Stomach smooth muscle (tissue), 2 donors: ENCODE measurements at regions not wholly inside any gene's neighbourhood (a gene's known extent, or its start where the extent isn't known, plus 50 kb on each side); places are given as distances from the start of the nearest gene placed in this dataset.
A peak's percentile ranks its signal among the peaks of the same experiment; 100 is the strongest.
"Not testable (repeated sequence)": the region's sequence is repeated elsewhere in the genome, so short reads cannot be mapped to it uniquely, and the experiment has no call there.

Source experiments
- H3K27ac ChIP-seq: one replicate; pipeline ENCODE4 v1.7.0; 2013; ENCODE audit warnings: mild to moderate bottlenecking, low read length, inconsistent platforms
- H3K27me3 ChIP-seq, 2 donors: one replicate each; pipeline ENCODE4 v1.7.0; 2013; ENCODE audit warnings: low read length in 2 of 2; ENCODE audit not compliant: insufficient read depth in 2 of 2, control insufficient read depth in 1 of 2
- H3K36me3 ChIP-seq, 2 donors: one replicate each; pipeline ENCODE4 v1.7.0; 2013; ENCODE audit warnings: low read length in 2 of 2; ENCODE audit not compliant: control insufficient read depth in 2 of 2, insufficient read depth in 2 of 2
- H3K4me1 ChIP-seq: one replicate; pipeline ENCODE4 v1.7.0; 2013; ENCODE audit warnings: low read length; ENCODE audit not compliant: control insufficient read depth, insufficient read depth
- H3K4me3 ChIP-seq, 2 donors: one replicate each; pipeline ENCODE4 v1.7.0; 2013; ENCODE audit warnings: low read length in 2 of 2
- H3K9ac ChIP-seq, 2 donors: one replicate each; pipeline ENCODE4 v1.7.0; 2013; ENCODE audit warnings: low read length in 2 of 2, mild to moderate bottlenecking in 1 of 2
- H3K9me3 ChIP-seq, 2 donors: one replicate each; pipeline ENCODE4 v1.7.0; 2013; ENCODE audit warnings: low read length in 2 of 2; ENCODE audit not compliant: control insufficient read depth in 2 of 2
- donor health status: healthy.
- donor health status: Pancreatic carcinoma.

- Histone ChIP-seq H3K4me3 (no peak overlapping the region), H3K9me3 (no peaks in the 10 kb centered on the region), H3K9ac (peak overlapping the region in 1 of 2 donors; percentile 26), H3K27me3 (no peaks in the 10 kb centered on the region), H3K4me1 (peaks cover 47% of the 10 kb centered on the region), H3K27ac (peak overlapping the region; percentile 24), H3K36me3 (no peaks in the 10 kb centered on the region)
Measured at GRCh38 chr6:44042261-44042988, 84.8 kb downstream of the MRPL14 start.

GRCh38 chr6:44041461-44042260 is 85.6 kb downstream of the MRPL14 start:
- peaks cover 43% of the 10 kb centered on the region for H3K4me1 ChIP-seq
- H3K9me3 ChIP-seq: no peaks in the 10 kb centered on the region
- H3K36me3 ChIP-seq: no peaks in the 10 kb centered on the region
- H3K4me3 ChIP-seq: peak overlapping the region in 1 of 2 donors; percentile 15
- H3K27ac ChIP-seq: peak overlapping the region; percentile 24
- peak overlapping the region; percentile 29 to 48 for H3K9ac ChIP-seq
- H3K27me3 ChIP-seq: no peaks in the 10 kb centered on the region

GRCh38 chr6:44040786-44041185 is 86.5 kb downstream of the MRPL14 start:
- Histone ChIP-seq H3K9ac (peak overlapping the region in 1 of 2 donors; percentile 28), H3K36me3 (no peaks in the 10 kb centered on the region), H3K4me3 (no peak overlapping the region), H3K9me3 (no peaks in the 10 kb centered on the region), H3K27ac (no peak overlapping the region), H3K27me3 (no peaks in the 10 kb centered on the region), H3K4me1 (peaks cover 38% of the 10 kb centered on the region)

GRCh38 chr6:44039839-44040350 is 87.4 kb downstream of the MRPL14 start:
- Histone ChIP-seq H3K4me1 (peaks cover 31% of the 10 kb centered on the region), H3K36me3 (no peaks in the 10 kb centered on the region), H3K4me3 (no peak overlapping the region), H3K27ac (no peak overlapping the region), H3K27me3 (no peaks in the 10 kb centered on the region), H3K9ac (no peak overlapping the region), H3K9me3 (no peaks in the 10 kb centered on the region)

- no peak overlapping the region for H3K9ac ChIP-seq
- no peaks in the 10 kb centered on the region for H3K36me3 ChIP-seq
- no peak overlapping the region for H3K27ac ChIP-seq
Measured at GRCh38 chr6:44039191-44039719, 88.0 kb downstream of the MRPL14 start.

GRCh38 chr6:44038543-44039065 is 88.6 kb downstream of the MRPL14 start:
- no peaks in the 10 kb centered on the region for H3K9me3 ChIP-seq
- H3K27me3 ChIP-seq: no peaks in the 10 kb centered on the region
- H3K9ac ChIP-seq: no peak overlapping the region
- H3K4me1 ChIP-seq: peaks cover 29% of the 10 kb centered on the region
- H3K4me3 ChIP-seq: no peak overlapping the region
- H3K36me3 ChIP-seq: no peaks in the 10 kb centered on the region
- no peak overlapping the region for H3K27ac ChIP-seq

More at GRCh38 chr6:44039191-44039719, 88.0 kb downstream of the MRPL14 start:
- Histone ChIP-seq H3K4me3 (no peak overlapping the region), H3K4me1 (peaks cover 31% of the 10 kb centered on the region), H3K27me3 (no peaks in the 10 kb centered on the region), H3K9me3 (no peaks in the 10 kb centered on the region)

- Histone ChIP-seq H3K27ac (no peak overlapping the region), H3K9me3 (no peaks in the 10 kb centered on the region), H3K4me3 (no peak overlapping the region), H3K9ac (no peak overlapping the region), H3K36me3 (no peaks in the 10 kb centered on the region), H3K27me3 (no peaks in the 10 kb centered on the region), H3K4me1 (peaks cover 23% of the 10 kb centered on the region)
Measured at GRCh38 chr6:44037847-44038542, 89.3 kb downstream of the MRPL14 start.

GRCh38 chr6:44037276-44037675 is 90.0 kb downstream of the MRPL14 start:
- H3K27ac ChIP-seq, H3K9me3 ChIP-seq, H3K36me3 ChIP-seq, H3K27me3 ChIP-seq, H3K9ac ChIP-seq, H3K4me3 ChIP-seq: not testable (repeated sequence)
- H3K4me1 ChIP-seq: peaks cover 16% of the 10 kb centered on the region

- Histone ChIP-seq H3K27ac (no peak overlapping the region), H3K9me3 (no peaks in the 10 kb centered on the region), H3K4me3 (no peak overlapping the region), H3K4me1 (peaks cover 12% of the 10 kb centered on the region), H3K9ac (no peak overlapping the region), H3K36me3 (no peaks in the 10 kb centered on the region), H3K27me3 (no peaks in the 10 kb centered on the region)
Measured at GRCh38 chr6:44036699-44037101, 90.6 kb downstream of the MRPL14 start.

- no peak overlapping the region for H3K27ac ChIP-seq
- H3K9me3 ChIP-seq: no peaks in the 10 kb centered on the region
- no peaks in the 10 kb centered on the region for H3K27me3 ChIP-seq
- H3K36me3 ChIP-seq: no peaks in the 10 kb centered on the region
- no peak overlapping the region for H3K9ac ChIP-seq
- no peak overlapping the region for H3K4me3 ChIP-seq
- H3K4me1 ChIP-seq: peaks cover 7% of the 10 kb centered on the region
Measured at GRCh38 chr6:44036196-44036595, 91.1 kb downstream of the MRPL14 start.
